A673 (cell line): ENCODE measurements at regions not wholly inside any gene's neighbourhood (a gene's known extent, or its start where the extent isn't known, plus 50 kb on each side); places are given as distances from the start of the nearest gene placed in this dataset.

Experiments used
- BruUV-seq: library from RNA; stranded (reverse); fragments of 400-500 nt; replicated peaks from 2 replicates; lab custom pipeline; 2021; lab: Mats Ljungman, UMichigan
- CTCF ChIA-PET: fragments of 300-600 bp; sonication (Branson Sonifier 250); formaldehyde crosslinking; loops from one replicate; lab custom pipeline; 2022; ENCODE audit warnings: antibody characterized with exemption; lab: Charles Lee
- POLR2A ChIA-PET: fragments of 300-600 bp; sonication (Branson Sonifier 250); formaldehyde crosslinking; loops from one replicate; lab custom pipeline; 2022; ENCODE audit warnings: antibody characterized with exemption; ENCODE audit not compliant: low non-redundant PET; lab: Charles Lee
- DNase-seq: peaks from one replicate; pipeline ENCODE4 v3.0.0-alpha.2; 2015; ENCODE audit warnings: low spot score
- H3K27ac ChIP-seq: fragments of 200-600 bp; sonication (generic); 2 replicates; pipeline ENCODE4 v1.5.1; 2016; ENCODE audit warnings: mixed run types, low read depth, mild to moderate bottlenecking, mixed read lengths, antibody characterized with exemption, low read length; ENCODE audit not compliant: poor library complexity, severe bottlenecking
- H3K27me3 ChIP-seq: fragments of 200-600 bp; sonication (generic); replicated peaks from 2 replicates; pipeline ENCODE4 v1.6.1; 2017; ENCODE audit warnings: mixed run types, low read depth, mild to moderate bottlenecking, mixed read lengths, antibody characterized with exemption, low read length; ENCODE audit not compliant: insufficient read depth, poor library complexity
- H3K36me3 ChIP-seq: fragments of 200-600 bp; sonication (generic); 2 replicates; pipeline ENCODE4 v1.6.1; 2016; ENCODE audit warnings: mixed run types, mild to moderate bottlenecking, mixed read lengths, antibody characterized with exemption, low read length; ENCODE audit not compliant: insufficient read depth, poor library complexity, severe bottlenecking
- H3K4me1 ChIP-seq: fragments of 200-600 bp; sonication (generic); 2 replicates; pipeline ENCODE4 v1.6.1; 2017; ENCODE audit warnings: mixed run types, mild to moderate bottlenecking, mixed read lengths, antibody characterized with exemption, low read length; ENCODE audit not compliant: insufficient read depth, poor library complexity, severe bottlenecking
- H3K4me3 ChIP-seq: fragments of 200-600 bp; sonication (generic); 2 replicates; pipeline ENCODE4 v1.5.1; 2016; ENCODE audit warnings: low read depth, mixed run types, mild to moderate bottlenecking, mixed read lengths, low read length; ENCODE audit not compliant: poor library complexity, severe bottlenecking
- H3K9me3 ChIP-seq: fragments of 200-600 bp; sonication (generic); 2 replicates; pipeline ENCODE4 v1.6.1; 2016; ENCODE audit warnings: mixed run types, low read depth, mild to moderate bottlenecking, mixed read lengths, antibody characterized with exemption, low read length; ENCODE audit not compliant: poor library complexity, severe bottlenecking
- CTCF ChIP-seq: fragments of 300-800, 200-600 bp; sonication (generic); conservative IDR thresholded peaks from 2 replicates; pipeline ENCODE4 v1.5.1; 2017; ENCODE audit warnings: low read depth, mild to moderate bottlenecking, antibody characterized with exemption, low read length, moderate library complexity, mixed read lengths
- EZH2 ChIP-seq: fragments of 200-600 bp; sonication (generic); IDR thresholded peaks from 2 replicates; pipeline ENCODE4 v1.6.1; 2017; ENCODE audit warnings: borderline replicate concordance, low read depth, mild to moderate bottlenecking, mixed read lengths, antibody characterized with exemption, low read length; ENCODE audit not compliant: poor library complexity, severe bottlenecking
- intact Hi-C: fragments of 100-400 bp; cut with micrococcal nuclease; formaldehyde crosslinking; loops from one replicate; pipeline ENCODE4 v1.10.0; 2022; ENCODE audit not compliant: unreplicated experiment

- no TSS peak for BruUV-seq
- H3K4me1 ChIP-seq = no peaks in the 10 kb centered on the region
- no peak overlapping the region for H3K4me3 ChIP-seq
- TF ChIP-seq EZH2 (no peak), CTCF (no peak)
- H3K36me3 ChIP-seq = no peaks in the 10 kb centered on the region
- intact Hi-C loops = no loop called here
- ChIA-PET POLR2A (interaction anchor here (0.9 kb wide), 1 partner anchor 100 kb away, joined by 3 read pairs; no protein-coding TSS in a partner anchor), CTCF (no interaction called here)
- DNase-seq = no peak
- H3K27me3 ChIP-seq = no peaks in the 10 kb centered on the region
- no peak overlapping the region for H3K27ac ChIP-seq
- H3K9me3 ChIP-seq = no peaks in the 10 kb centered on the region
These were observed 131.9 kb upstream of the USP9X start for GRCh38 chrX:40953369-40953768.

- H3K9me3 ChIP-seq = no peaks in the 10 kb centered on the region
- ChIA-PET POLR2A (no interaction called here), CTCF (no interaction called here)
- intact Hi-C loops = no loop called here
- DNase-seq = no peak
- no peak overlapping the region for H3K4me3 ChIP-seq
- no peak overlapping the region for H3K27ac ChIP-seq
- H3K4me1 ChIP-seq = no peaks in the 10 kb centered on the region
- BruUV-seq = no TSS peak
- TF ChIP-seq EZH2 (no peak), CTCF (no peak)
- H3K36me3 ChIP-seq = no peaks in the 10 kb centered on the region
- no peaks in the 10 kb centered on the region for H3K27me3 ChIP-seq
These were observed 125.2 kb upstream of the USP9X start for GRCh38 chrX:40960041-40960440.

DNA sequence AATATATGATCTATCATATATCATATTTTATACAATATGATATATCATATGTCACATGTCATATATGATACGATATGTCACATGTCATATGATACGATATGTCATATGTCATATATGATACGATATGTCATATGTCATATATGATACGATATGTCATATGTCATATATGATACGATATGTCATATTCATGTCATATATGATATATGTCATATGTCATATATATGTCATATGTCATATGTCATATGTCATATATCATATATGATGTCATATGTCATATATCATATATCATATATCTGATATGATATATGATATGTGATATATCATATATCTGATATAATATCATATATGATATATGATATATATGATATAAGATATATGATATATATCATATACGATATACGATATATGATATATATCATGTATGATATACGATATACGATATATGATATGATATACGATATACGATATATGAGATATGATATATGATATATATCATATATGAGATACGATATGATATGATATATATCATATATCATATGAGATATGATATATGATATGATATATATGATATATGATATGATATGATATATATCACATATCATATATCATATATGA, 122.3 kb upstream of the USP9X start:
- Histone ChIP-seq H3K9me3 (no peaks in the 10 kb centered on the region), H3K27ac (no peak overlapping the region), H3K36me3 (no peaks in the 10 kb centered on the region), H3K4me1 (no peaks in the 10 kb centered on the region), H3K4me3 (no peak overlapping the region), H3K27me3 (no peaks in the 10 kb centered on the region)
- CTCF ChIA-PET = no interaction called here
- no peak for TF ChIP-seq EZH2
- no peak for TF ChIP-seq CTCF
- POLR2A ChIA-PET = no interaction called here
- no TSS peak for BruUV-seq
- DNase-seq = no peak
- intact Hi-C loops = no loop called here
